ENCODE measurements at regions not wholly inside any gene's neighbourhood (a gene's known extent, or its start where the extent isn't known, plus 50 kb on each side); places are given as distances from the start of the nearest gene placed in this dataset.

GRCh38 chr4:115370012-115370411 lies 256.6 kb upstream of the NDST4 start:
- intact Hi-C loops (cut with micrococcal nuclease) = no loop called here
- TF ChIP-seq CTCF (IDR thresholded peaks at IDR 0.05) = no peak

GRCh38 chr4:115366390-115366789 lies 253.0 kb upstream of the NDST4 start:
- DNase-seq = no peak
- intact Hi-C loops (cut with micrococcal nuclease) = no loop called here
- ChIA-PET CTCF (interaction anchor here (0.6 kb wide), 1 partner anchor 152 kb away, joined by 3 read pairs; no protein-coding TSS in a partner anchor), POLR2A (no interaction called here)
- Mint-ChIP-seq H3K27ac (no peak overlapping the region), H3K4me1 (ENCODE audit: low read depth) (no peaks in the 10 kb centered on the region), H3K36me3 (ENCODE audit: low read depth) (no peaks in the 10 kb centered on the region), H3K4me3 (no peak overlapping the region), H3K27me3 (no peaks in the 10 kb centered on the region), H3K9me3 (no peaks in the 10 kb centered on the region)
- TF ChIP-seq CTCF (IDR thresholded peaks at IDR 0.05) = no peak
- no peak for ATAC-seq

More at GRCh38 chr4:115370012-115370411, 256.6 kb upstream of the NDST4 start:
- H3K27ac Mint-ChIP-seq = no peak overlapping the region
- DNase-seq = no peak
- H3K4me1 Mint-ChIP-seq (ENCODE audit: low read depth) = no peaks in the 10 kb centered on the region
- H3K4me3 Mint-ChIP-seq = no peak overlapping the region
- no peaks in the 10 kb centered on the region for H3K27me3 Mint-ChIP-seq
- no peaks in the 10 kb centered on the region for H3K36me3 Mint-ChIP-seq (ENCODE audit: low read depth)
- CTCF ChIA-PET = no interaction called here
- no peaks in the 10 kb centered on the region for H3K9me3 Mint-ChIP-seq
- no peak for ATAC-seq
- POLR2A ChIA-PET = no interaction called here

- DNase-seq = no peak
- ATAC-seq = no peak
- no peak overlapping the region for H3K27ac Mint-ChIP-seq
- H3K4me3 Mint-ChIP-seq = no peak overlapping the region
- TF ChIP-seq CTCF (IDR thresholded peaks at IDR 0.05) = no peak
- ChIA-PET POLR2A (no interaction called here), CTCF (no interaction called here)
- no peaks in the 10 kb centered on the region for H3K4me1 Mint-ChIP-seq (ENCODE audit: low read depth)
- H3K9me3 Mint-ChIP-seq = no peaks in the 10 kb centered on the region
- intact Hi-C loops (cut with micrococcal nuclease) = no loop called here
- no peaks in the 10 kb centered on the region for H3K27me3 Mint-ChIP-seq
- no peaks in the 10 kb centered on the region for H3K36me3 Mint-ChIP-seq (ENCODE audit: low read depth)
These were observed 251.8 kb upstream of the NDST4 start for GRCh38 chr4:115365185-115365584.

- H3K36me3 Mint-ChIP-seq (ENCODE audit: low read depth) = no peaks in the 10 kb centered on the region
- intact Hi-C loops (cut with micrococcal nuclease) = no loop called here
- no peak for ATAC-seq
- CTCF ChIA-PET = no interaction called here
- H3K9me3 Mint-ChIP-seq = no peaks in the 10 kb centered on the region
- H3K4me3 Mint-ChIP-seq = no peak overlapping the region
- DNase-seq = no peak
- no peak overlapping the region for H3K27ac Mint-ChIP-seq
- TF ChIP-seq CTCF (IDR thresholded peaks at IDR 0.05) = no peak
- no peaks in the 10 kb centered on the region for H3K27me3 Mint-ChIP-seq
- H3K4me1 Mint-ChIP-seq (ENCODE audit: low read depth) = no peaks in the 10 kb centered on the region
- POLR2A ChIA-PET = no interaction called here
These were observed 248.4 kb upstream of the NDST4 start for GRCh38 chr4:115361781-115362180.

GRCh38 chr4:115360431-115360830 lies 247.0 kb upstream of the NDST4 start:
- DNase-seq (no peak), ATAC-seq (no peak)
- Mint-ChIP-seq H3K4me3 (no peak overlapping the region), H3K9me3 (no peaks in the 10 kb centered on the region), H3K4me1 (ENCODE audit: low read depth) (no peaks in the 10 kb centered on the region), H3K27ac (no peak overlapping the region), H3K27me3 (no peaks in the 10 kb centered on the region), H3K36me3 (ENCODE audit: low read depth) (no peaks in the 10 kb centered on the region)
- ChIA-PET CTCF (no interaction called here), POLR2A (no interaction called here)
- no peak for TF ChIP-seq CTCF (IDR thresholded peaks at IDR 0.05)
- intact Hi-C loops (cut with micrococcal nuclease) = no loop called here

Data from activated CD8-positive, alpha-beta T cell treated with anti-CD3 and anti-CD28 coated beads for 36 hours (primary cell).